HEK293 (cell line): ENCODE measurements at regions not wholly inside any gene's neighbourhood (a gene's known extent, or its start where the extent isn't known, plus 50 kb on each side); places are given as distances from the start of the nearest gene placed in this dataset.

Source experiments
- CTCF ChIP-seq: fragments of 450-650 bp; formaldehyde crosslinking; IDR thresholded peaks from 2 replicates; pipeline ENCODE4 v1.5.1; 2016; ENCODE audit warnings: missing biosample characterization, missing genetic modification characterization
- PBX3 ChIP-seq: sonication (generic); formaldehyde crosslinking; IDR thresholded peaks from 2 replicates; pipeline ENCODE4 v1.8.1; 2022; ENCODE audit warnings: mild to moderate bottlenecking, moderate library complexity, missing genetic modification reagents
- REPIN1 ChIP-seq: fragments of 450-650 bp; formaldehyde crosslinking; IDR thresholded peaks from 2 replicates; pipeline ENCODE4 v1.5.1; 2017; ENCODE audit warnings: missing biosample characterization, missing genetic modification characterization, low read depth
- SETDB1 ChIP-seq: IDR thresholded peaks from one replicate; pipeline ENCODE4 v1.6.1; 2017; ENCODE audit warnings: mild to moderate bottlenecking, low read length, moderate library complexity, mixed read lengths; ENCODE audit not compliant: insufficient read length
- YY1 ChIP-seq: fragments of 450-650 bp; formaldehyde crosslinking; IDR thresholded peaks from 2 replicates; pipeline ENCODE4 v1.5.1; 2018; ENCODE audit warnings: missing biosample characterization, missing genetic modification characterization
- ZBTB44 ChIP-seq: fragments of 450-650 bp; IDR thresholded peaks from 2 replicates; pipeline ENCODE4 v1.5.1; 2018; ENCODE audit warnings: missing biosample characterization, mild to moderate bottlenecking, missing genetic modification characterization
- ZEB2 ChIP-seq: fragments of 450-650 bp; formaldehyde crosslinking; IDR thresholded peaks from 2 replicates; pipeline ENCODE4 v1.5.1; 2016; ENCODE audit warnings: missing biosample characterization, missing genetic modification characterization
- ZNF138 ChIP-seq: fragments of 450-650 bp; formaldehyde crosslinking; IDR thresholded peaks from 2 replicates; pipeline ENCODE4 v1.5.1; 2016; ENCODE audit warnings: missing biosample characterization, missing genetic modification characterization, borderline replicate concordance
- ZNF449 ChIP-seq: fragments of 450-650 bp; formaldehyde crosslinking; IDR thresholded peaks from 2 replicates; pipeline ENCODE4 v1.5.1; 2017; ENCODE audit warnings: missing biosample characterization, mild to moderate bottlenecking, missing genetic modification characterization, moderate library complexity
- ZNF555 ChIP-seq: fragments of 450-650 bp; formaldehyde crosslinking; conservative IDR thresholded peaks from 2 replicates; pipeline ENCODE4 v1.5.1; 2017; ENCODE audit warnings: missing biosample characterization, mild to moderate bottlenecking, missing genetic modification characterization, inconsistent platforms
- ZNF626 ChIP-seq: fragments of 450-650 bp; sonication (Bioruptor Pico); formaldehyde crosslinking; IDR thresholded peaks from 2 replicates; pipeline ENCODE4 v1.5.1; 2018; ENCODE audit warnings: missing biosample characterization, missing genetic modification characterization, inconsistent platforms
- ZNF670 ChIP-seq: fragments of 450-650 bp; formaldehyde crosslinking; IDR thresholded peaks from 2 replicates; pipeline ENCODE4 v1.5.1; 2016; ENCODE audit warnings: missing biosample characterization, missing genetic modification characterization, low read depth
- ZNF785 ChIP-seq: fragments of 450-650 bp; formaldehyde crosslinking; IDR thresholded peaks from 2 replicates; pipeline ENCODE4 v1.5.1; 2016; ENCODE audit warnings: missing biosample characterization, missing genetic modification characterization

GRCh38 chr6:155913816-155914215 lies 458.2 kb upstream of the NOX3 start:
- TF ChIP-seq CTCF (tag by site-specific recombination) (no peak), ZNF670 (tag by site-specific recombination) (no peak), YY1 (tag by site-specific recombination) (no peak), ZNF785 (tag by site-specific recombination) (no peak), ZNF555 (tag by site-specific recombination) (no peak), REPIN1 (no peak), ZNF626 (tag by site-specific recombination) (no peak), PBX3 (CRISPR knock-in tag) (no peak), SETDB1 (no peak), ZEB2 (no peak), ZNF449 (tag by site-specific recombination) (no peak), ZNF138 (tag by site-specific recombination) (no peak), ZBTB44 (tag by site-specific recombination) (no peak)
